A549 (cell line): ENCODE measurements at regions not wholly inside any gene's neighbourhood (a gene's known extent, or its start where the extent isn't known, plus 50 kb on each side); places are given as distances from the start of the nearest gene placed in this dataset.

Experiments used
- FOSB ChIP-seq: fragments of 250-450 bp; sonication (Bioruptor Pico); IDR thresholded peaks from 2 replicates; pipeline ENCODE4 v1.5.0; 2020; ENCODE audit warnings: mild to moderate bottlenecking, moderate library complexity
- JUN ChIP-seq, 2 experiments: fragments of >200 bp; sonication (Bioruptor Twin); formaldehyde crosslinking; IDR thresholded peaks; 2 replicates in 1 of 2; 3 replicates in 1 of 2; pipeline ENCODE4 v1.6.1; 2016 to 2017
- JUNB ChIP-seq: fragments of >200 bp; sonication (Bioruptor Twin); formaldehyde crosslinking; IDR thresholded peaks from 2 replicates; pipeline ENCODE4 v1.6.1; 2016
- MAFK ChIP-seq: fragments of 450-650 bp; IDR thresholded peaks from 2 replicates; pipeline ENCODE4 v1.6.1; 2014; ENCODE audit not compliant: partially characterized antibody
- NPAS2 ChIP-seq: fragments of 250-450 bp; sonication (Bioruptor Pico); IDR thresholded peaks from 2 replicates; pipeline ENCODE4 v1.8.0; 2022; ENCODE audit warnings: mild to moderate bottlenecking, moderate library complexity, borderline replicate concordance
- RFX5 ChIP-seq: fragments of 450-650 bp; IDR thresholded peaks from 2 replicates; pipeline ENCODE4 v1.7.1; 2014; ENCODE audit warnings: antibody characterized with exemption, mild to moderate bottlenecking, moderate library complexity
- TF ChIP-seq, protein P1 (sequence below): fragments of >200 bp; sonication (Bioruptor Twin); formaldehyde crosslinking; IDR thresholded peaks from 3 replicates; pipeline ENCODE4 v1.5.1; 2016

DNA sequence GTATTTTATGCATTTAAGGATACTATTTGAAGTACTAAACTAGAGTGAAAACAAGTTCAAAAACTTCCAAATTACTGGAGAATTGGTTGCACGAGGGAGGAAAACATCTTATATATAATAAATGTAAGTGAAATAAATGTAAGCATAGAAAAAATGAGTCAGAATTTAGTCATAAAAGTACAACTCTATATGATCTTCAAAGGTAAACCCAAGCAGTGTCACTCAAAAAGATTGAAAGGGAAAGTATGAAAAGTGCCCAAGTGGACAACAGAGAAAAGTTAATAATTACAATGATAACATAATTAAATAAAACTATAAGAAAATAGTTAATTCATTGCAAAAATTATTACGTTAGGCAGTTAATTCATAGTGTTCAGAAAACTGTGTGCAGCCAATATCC is 2288.5 kb upstream of the C9orf72 start:
- TF ChIP-seq RFX5 (no peak), NPAS2 (no peak), MAFK (no peak), FOSB (CRISPR knock-in tag) (no peak), JUNB (no peak), JUN (IDR thresholded peaks at IDR 0.05) (no peak)
- TF ChIP-seq, protein P1, sequence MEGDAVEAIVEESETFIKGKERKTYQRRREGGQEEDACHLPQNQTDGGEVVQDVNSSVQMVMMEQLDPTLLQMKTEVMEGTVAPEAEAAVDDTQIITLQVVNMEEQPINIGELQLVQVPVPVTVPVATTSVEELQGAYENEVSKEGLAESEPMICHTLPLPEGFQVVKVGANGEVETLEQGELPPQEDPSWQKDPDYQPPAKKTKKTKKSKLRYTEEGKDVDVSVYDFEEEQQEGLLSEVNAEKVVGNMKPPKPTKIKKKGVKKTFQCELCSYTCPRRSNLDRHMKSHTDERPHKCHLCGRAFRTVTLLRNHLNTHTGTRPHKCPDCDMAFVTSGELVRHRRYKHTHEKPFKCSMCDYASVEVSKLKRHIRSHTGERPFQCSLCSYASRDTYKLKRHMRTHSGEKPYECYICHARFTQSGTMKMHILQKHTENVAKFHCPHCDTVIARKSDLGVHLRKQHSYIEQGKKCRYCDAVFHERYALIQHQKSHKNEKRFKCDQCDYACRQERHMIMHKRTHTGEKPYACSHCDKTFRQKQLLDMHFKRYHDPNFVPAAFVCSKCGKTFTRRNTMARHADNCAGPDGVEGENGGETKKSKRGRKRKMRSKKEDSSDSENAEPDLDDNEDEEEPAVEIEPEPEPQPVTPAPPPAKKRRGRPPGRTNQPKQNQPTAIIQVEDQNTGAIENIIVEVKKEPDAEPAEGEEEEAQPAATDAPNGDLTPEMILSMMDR = no peak
